ENCODE measurements at regions not wholly inside any gene's neighbourhood (a gene's known extent, or its start where the extent isn't known, plus 50 kb on each side); places are given as distances from the start of the nearest gene placed in this dataset.

DNA sequence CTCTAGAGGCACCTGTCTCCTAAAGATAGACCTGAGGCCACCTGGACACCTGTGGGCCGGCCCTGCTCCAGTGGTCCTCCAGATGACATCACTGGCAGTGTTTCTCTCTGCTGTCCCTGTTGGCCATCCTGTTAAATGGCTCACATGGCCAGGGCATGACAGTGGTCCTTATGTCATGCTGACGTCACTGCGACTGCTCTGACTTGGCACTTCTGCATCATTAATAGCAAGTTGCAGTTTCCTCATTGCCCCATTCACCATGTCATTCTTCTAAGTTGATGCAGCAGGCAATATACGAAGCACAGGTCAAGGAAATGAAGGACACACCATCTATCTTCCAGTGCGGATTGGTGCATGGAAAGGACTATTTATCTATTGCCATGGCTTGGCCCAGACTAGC lies 1468.5 kb upstream of the TMEM132C start:
- no peak overlapping the region for H3K27ac ChIP-seq
- TF ChIP-seq, protein P1, sequence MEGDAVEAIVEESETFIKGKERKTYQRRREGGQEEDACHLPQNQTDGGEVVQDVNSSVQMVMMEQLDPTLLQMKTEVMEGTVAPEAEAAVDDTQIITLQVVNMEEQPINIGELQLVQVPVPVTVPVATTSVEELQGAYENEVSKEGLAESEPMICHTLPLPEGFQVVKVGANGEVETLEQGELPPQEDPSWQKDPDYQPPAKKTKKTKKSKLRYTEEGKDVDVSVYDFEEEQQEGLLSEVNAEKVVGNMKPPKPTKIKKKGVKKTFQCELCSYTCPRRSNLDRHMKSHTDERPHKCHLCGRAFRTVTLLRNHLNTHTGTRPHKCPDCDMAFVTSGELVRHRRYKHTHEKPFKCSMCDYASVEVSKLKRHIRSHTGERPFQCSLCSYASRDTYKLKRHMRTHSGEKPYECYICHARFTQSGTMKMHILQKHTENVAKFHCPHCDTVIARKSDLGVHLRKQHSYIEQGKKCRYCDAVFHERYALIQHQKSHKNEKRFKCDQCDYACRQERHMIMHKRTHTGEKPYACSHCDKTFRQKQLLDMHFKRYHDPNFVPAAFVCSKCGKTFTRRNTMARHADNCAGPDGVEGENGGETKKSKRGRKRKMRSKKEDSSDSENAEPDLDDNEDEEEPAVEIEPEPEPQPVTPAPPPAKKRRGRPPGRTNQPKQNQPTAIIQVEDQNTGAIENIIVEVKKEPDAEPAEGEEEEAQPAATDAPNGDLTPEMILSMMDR (IDR thresholded peaks at IDR 0.05), result no peak

DNA sequence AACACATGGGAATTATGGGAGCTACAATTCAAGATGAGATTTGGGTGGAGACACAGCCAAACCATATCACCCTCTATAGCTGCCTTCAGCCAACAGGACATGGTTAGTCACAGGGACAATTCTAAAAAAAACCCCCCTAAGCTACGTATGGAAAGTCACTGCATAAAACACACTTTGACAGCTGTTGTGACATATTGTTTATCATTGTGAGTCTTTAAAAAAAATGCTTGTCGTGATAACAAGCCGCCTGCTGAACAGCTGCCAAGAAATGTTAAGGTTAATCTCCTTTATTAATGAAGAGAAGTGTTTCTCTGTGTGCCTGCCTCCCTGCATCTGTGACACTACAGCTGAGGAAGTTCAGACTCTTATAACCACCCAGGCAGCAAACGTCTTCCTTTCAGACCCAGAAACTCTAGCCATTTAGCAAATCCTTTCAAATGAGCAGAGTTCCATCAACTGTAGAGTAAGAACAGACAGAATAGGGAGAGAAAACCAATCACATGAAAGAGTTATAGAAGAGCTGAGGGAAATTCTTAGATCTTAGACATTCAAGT lies 1459.6 kb upstream of the TMEM132C start:
- TF ChIP-seq, protein P1 (IDR thresholded peaks at IDR 0.05), result no peak
- Histone ChIP-seq H3K27ac (no peak overlapping the region), H3K4me3 (no peak overlapping the region)
- DNase-seq (ENCODE audit: low spot score), result no peak

More for the DNA sequence above, 1468.5 kb upstream of the TMEM132C start:
- no peak for DNase-seq (ENCODE audit: low spot score)
- H3K4me3 ChIP-seq, result no peak overlapping the region

DNA sequence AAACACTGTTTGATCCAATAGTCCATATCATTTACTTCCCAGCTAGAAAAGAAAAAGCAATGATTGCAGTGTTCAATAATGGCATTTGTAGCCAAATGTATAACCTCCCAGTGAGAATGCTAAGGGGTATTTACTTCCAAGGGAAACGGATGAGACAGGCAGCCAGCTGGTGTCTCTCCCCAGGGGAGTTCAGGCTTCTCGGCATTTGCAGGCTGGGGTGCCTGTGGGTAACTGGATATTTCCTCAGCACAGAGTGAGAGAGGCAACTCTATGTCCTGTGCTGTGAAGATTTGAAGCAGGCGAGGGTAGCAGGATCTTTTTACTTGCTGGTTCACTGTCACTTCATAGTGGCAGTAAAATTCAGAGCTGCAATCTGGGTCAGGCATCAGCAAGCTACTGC lies 1455.6 kb upstream of the TMEM132C start:
- TF ChIP-seq, protein P1 (IDR thresholded peaks at IDR 0.05), result no peak
- no peak overlapping the region for H3K27ac ChIP-seq
- no peak overlapping the region for H3K4me3 ChIP-seq
- DNase-seq (ENCODE audit: low spot score), result no peak

DNA sequence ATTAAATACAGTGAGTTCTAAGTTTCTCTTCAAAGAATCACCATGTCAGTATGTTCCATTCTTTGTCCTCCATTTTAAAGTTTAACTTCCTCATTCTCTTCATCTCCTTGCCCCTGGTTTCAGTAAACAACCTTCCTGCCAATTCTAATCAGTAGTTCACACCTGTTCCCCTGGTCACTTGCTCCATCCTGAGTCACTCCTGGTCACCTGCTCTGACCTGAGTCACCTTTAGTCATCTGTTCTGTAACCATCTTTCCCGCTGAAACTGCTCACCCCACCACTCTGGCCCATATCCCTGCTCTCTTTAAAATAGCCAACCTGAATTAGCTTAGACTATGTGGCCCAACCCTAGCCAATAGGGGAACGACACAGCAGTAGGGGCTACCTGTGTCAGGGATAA lies 1447.4 kb upstream of the TMEM132C start:
- DNase-seq (ENCODE audit: low spot score), result no peak
- no peak overlapping the region for H3K27ac ChIP-seq
- H3K4me3 ChIP-seq, result no peak overlapping the region
- TF ChIP-seq, protein P1 (IDR thresholded peaks at IDR 0.05), result no peak

DNA sequence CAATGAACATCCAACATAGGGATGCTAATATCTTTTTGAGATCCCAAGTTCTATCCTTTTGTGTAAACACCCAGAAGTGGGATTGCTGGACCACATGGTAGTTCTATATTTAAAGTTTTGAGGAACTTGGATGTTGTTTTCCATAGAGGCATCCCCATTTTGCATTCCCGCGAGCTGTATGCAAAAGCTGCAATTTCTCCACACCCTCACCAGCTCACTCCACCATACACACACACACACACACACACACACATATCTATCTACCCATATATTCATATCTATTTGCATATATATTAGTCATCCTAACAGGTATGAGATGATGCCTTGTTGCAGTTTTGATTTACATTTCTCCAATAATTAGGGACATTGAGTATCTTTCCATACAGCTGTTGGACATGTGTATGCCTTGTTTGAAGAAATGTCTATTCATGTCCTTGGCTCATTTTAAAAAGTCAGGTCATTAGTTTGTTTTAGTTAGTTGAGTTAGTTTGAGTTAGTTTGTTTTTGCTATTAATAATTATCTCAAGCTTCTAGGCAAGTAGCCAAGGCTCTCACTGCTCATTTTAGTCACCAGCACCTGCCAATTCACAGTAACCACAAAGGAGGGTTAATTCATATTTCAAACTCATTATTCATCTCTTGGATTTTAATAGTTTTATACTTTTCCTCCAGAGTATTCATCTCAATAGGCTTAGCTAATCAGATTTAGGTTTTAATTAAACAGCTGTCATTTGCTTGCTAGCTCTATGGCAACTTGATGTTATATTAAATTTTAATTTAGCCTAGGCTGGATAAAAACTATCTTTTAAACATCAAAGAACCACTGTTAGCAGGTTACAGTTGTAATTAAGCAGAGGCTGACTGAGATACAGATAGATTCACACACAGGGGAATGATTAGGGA lies 1435.9 kb upstream of the TMEM132C start:
- TF ChIP-seq, protein P1 (IDR thresholded peaks at IDR 0.05), result no peak
- Histone ChIP-seq H3K27ac (no peak overlapping the region), H3K4me3 (no peak overlapping the region)
- DNase-seq (ENCODE audit: low spot score), result no peak

DNA sequence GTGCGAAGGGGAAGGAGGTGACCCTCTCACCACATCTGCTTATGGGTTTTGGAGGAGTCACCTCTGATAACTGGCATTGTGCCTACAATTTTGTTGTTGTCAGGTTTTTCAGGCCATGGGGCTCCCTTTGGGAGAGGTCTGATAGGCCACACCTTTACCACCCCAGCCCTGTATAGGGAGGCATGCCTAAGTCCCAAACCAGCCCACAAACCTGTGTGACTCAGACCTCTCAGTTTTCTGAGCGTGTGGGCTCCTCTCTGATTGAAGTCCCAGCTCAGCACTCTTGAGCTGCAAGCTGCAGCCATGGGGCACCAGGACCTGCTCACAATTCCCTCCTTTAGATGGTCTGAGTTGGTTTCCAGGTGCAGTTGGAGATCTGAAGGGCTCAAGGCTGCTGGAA lies 1429.3 kb upstream of the TMEM132C start:
- no peak for DNase-seq (ENCODE audit: low spot score)
- TF ChIP-seq, protein P1 (IDR thresholded peaks at IDR 0.05), result no peak
- no peak overlapping the region for H3K4me3 ChIP-seq
- no peak overlapping the region for H3K27ac ChIP-seq

All from coronary artery (tissue), 2 donors.